ENCODE measurements at regions not wholly inside any gene's neighbourhood (a gene's known extent, or its start where the extent isn't known, plus 50 kb on each side); places are given as distances from the start of the nearest gene placed in this dataset.

DNA sequence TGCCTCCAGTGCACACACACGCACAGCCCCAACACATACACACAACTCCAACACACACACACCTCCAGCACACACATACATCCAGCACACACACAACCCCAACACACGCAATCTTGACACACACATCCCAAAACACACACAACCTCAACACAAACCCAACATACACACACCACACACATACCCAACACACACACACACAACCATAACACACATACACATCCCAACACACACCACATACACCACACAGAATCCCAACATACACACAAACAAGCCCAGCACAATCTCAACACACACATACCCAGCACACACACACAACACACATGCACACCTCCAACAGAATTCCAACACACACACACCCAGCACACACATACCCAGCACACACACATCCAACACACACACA is 301.1 kb downstream of the ABCC12 start (continued):
- TF ChIP-seq ZFP30 (CRISPR knock-in tag; IDR thresholded peaks at IDR 0.05): no peak
- TF ChIP-seq PPARA (CRISPR knock-in tag; IDR thresholded peaks at IDR 0.05; ENCODE audit: borderline replicate concordance): no peak

GRCh38 chr16:47852991-47853390 is 302.8 kb downstream of the ABCC12 start:
- TF ChIP-seq ZNF8 (CRISPR knock-in tag; IDR thresholded peaks at IDR 0.05) (no peak), SNAI2 (CRISPR knock-in tag; IDR thresholded peaks at IDR 0.05) (no peak), TOX (CRISPR knock-in tag; IDR thresholded peaks at IDR 0.05; ENCODE audit: borderline replicate concordance) (no peak), GLIS3 (CRISPR knock-in tag; IDR thresholded peaks at IDR 0.05) (no peak), TCF4 (CRISPR knock-in tag; IDR thresholded peaks at IDR 0.05; ENCODE audit: borderline replicate concordance) (no peak), ISL1 (CRISPR knock-in tag; IDR thresholded peaks at IDR 0.05) (no peak), ZNF70 (CRISPR knock-in tag; IDR thresholded peaks at IDR 0.05) (no peak), CSDC2 (CRISPR knock-in tag; IDR thresholded peaks at IDR 0.05) (no peak), ARNTL (CRISPR knock-in tag; IDR thresholded peaks at IDR 0.05; ENCODE audit: borderline replicate concordance, low read depth) (no peak), ZNF565 (CRISPR knock-in tag; conservative IDR thresholded peaks at IDR 0.05; ENCODE audit: low read depth) (no peak), ESRRG (CRISPR knock-in tag; IDR thresholded peaks at IDR 0.05) (no peak), RARB (CRISPR knock-in tag; IDR thresholded peaks at IDR 0.05) (no peak), BACH2 (CRISPR knock-in tag; IDR thresholded peaks at IDR 0.05; ENCODE audit: borderline replicate concordance) (no peak), OSR1 (CRISPR knock-in tag; IDR thresholded peaks at IDR 0.05) (no peak), ZFP3 (CRISPR knock-in tag; IDR thresholded peaks at IDR 0.05) (no peak), ZFP30 (CRISPR knock-in tag; IDR thresholded peaks at IDR 0.05) (no peak)
- TF ChIP-seq, protein P1, sequence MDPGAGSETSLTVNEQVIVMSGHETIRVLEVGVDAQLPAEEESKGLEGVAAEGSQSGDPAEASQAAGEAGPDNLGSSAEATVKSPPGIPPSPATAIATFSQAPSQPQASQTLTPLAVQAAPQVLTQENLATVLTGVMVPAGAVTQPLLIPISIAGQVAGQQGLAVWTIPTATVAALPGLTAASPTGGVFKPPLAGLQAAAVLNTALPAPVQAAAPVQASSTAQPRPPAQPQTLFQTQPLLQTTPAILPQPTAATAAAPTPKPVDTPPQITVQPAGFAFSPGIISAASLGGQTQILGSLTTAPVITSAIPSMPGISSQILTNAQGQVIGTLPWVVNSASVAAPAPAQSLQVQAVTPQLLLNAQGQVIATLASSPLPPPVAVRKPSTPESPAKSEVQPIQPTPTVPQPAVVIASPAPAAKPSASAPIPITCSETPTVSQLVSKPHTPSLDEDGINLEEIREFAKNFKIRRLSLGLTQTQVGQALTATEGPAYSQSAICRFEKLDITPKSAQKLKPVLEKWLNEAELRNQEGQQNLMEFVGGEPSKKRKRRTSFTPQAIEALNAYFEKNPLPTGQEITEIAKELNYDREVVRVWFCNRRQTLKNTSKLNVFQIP (CRISPR knock-in tag; IDR thresholded peaks at IDR 0.05; ENCODE audit: borderline replicate concordance, low read depth): no peak
- TF ChIP-seq, protein P2, sequence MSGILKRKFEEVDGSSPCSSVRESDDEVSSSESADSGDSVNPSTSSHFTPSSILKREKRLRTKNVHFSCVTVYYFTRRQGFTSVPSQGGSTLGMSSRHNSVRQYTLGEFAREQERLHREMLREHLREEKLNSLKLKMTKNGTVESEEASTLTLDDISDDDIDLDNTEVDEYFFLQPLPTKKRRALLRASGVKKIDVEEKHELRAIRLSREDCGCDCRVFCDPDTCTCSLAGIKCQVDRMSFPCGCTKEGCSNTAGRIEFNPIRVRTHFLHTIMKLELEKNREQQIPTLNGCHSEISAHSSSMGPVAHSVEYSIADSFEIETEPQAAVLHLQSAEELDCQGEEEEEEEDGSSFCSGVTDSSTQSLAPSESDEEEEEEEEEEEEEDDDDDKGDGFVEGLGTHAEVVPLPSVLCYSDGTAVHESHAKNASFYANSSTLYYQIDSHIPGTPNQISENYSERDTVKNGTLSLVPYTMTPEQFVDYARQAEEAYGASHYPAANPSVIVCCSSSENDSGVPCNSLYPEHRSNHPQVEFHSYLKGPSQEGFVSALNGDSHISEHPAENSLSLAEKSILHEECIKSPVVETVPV (CRISPR knock-in tag; IDR thresholded peaks at IDR 0.05): no peak
- ATAC-seq: no peak

DNA sequence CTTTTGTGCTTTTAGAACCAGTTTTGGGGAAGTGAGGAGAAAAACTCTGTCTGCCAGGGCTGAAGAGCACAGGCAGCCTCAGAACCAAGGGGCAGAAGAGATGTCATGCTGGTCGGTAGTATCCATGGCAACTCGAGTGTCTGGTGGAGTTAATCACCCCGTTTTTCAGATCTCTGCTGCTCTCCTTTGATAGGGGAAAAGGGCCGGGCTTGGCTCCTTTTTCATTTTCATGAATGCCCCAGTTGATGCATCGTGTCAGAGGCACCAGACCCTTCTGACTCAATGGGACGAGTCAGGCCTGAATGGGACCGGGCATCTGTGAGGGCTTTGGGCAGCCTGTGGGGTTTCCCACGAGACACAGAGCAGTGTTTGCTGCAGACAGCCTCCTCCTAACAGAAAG is 304.6 kb downstream of the ABCC12 start:
- no peak for ATAC-seq
- TF ChIP-seq, protein P2 (CRISPR knock-in tag; IDR thresholded peaks at IDR 0.05): no peak
- no peak for TF ChIP-seq OSR1 (CRISPR knock-in tag; IDR thresholded peaks at IDR 0.05)
- TF ChIP-seq ZNF565 (CRISPR knock-in tag; conservative IDR thresholded peaks at IDR 0.05; ENCODE audit: low read depth): no peak
- TF ChIP-seq TCF4 (CRISPR knock-in tag; IDR thresholded peaks at IDR 0.05; ENCODE audit: borderline replicate concordance): no peak
- TF ChIP-seq ZNF8 (CRISPR knock-in tag; IDR thresholded peaks at IDR 0.05): no peak
- no peak for TF ChIP-seq ISL1 (CRISPR knock-in tag; IDR thresholded peaks at IDR 0.05)
- TF ChIP-seq ESRRG (CRISPR knock-in tag; IDR thresholded peaks at IDR 0.05): no peak
- TF ChIP-seq PPARA (CRISPR knock-in tag; IDR thresholded peaks at IDR 0.05; ENCODE audit: borderline replicate concordance): no peak
- no peak for TF ChIP-seq CREB5 (CRISPR knock-in tag; IDR thresholded peaks at IDR 0.05; ENCODE audit: low read depth)

- ATAC-seq: no peak
- no peak for TF ChIP-seq BACH2 (CRISPR knock-in tag; IDR thresholded peaks at IDR 0.05; ENCODE audit: borderline replicate concordance)
- no peak for TF ChIP-seq ESRRG (CRISPR knock-in tag; IDR thresholded peaks at IDR 0.05)
- TF ChIP-seq, protein P1 (CRISPR knock-in tag; IDR thresholded peaks at IDR 0.05; ENCODE audit: borderline replicate concordance, low read depth): no peak
- TF ChIP-seq, protein P2 (CRISPR knock-in tag; IDR thresholded peaks at IDR 0.05): no peak
- TF ChIP-seq PPARA (CRISPR knock-in tag; IDR thresholded peaks at IDR 0.05; ENCODE audit: borderline replicate concordance): no peak
- no peak for TF ChIP-seq TOX (CRISPR knock-in tag; IDR thresholded peaks at IDR 0.05; ENCODE audit: borderline replicate concordance)
- no peak for TF ChIP-seq TSHZ2 (CRISPR knock-in tag; IDR thresholded peaks at IDR 0.05)
- TF ChIP-seq OSR1 (CRISPR knock-in tag; IDR thresholded peaks at IDR 0.05): no peak
Observed at GRCh38 chr16:47849736-47850135, 306.1 kb downstream of the ABCC12 start.

All from SK-N-SH treated with all-trans-retinoic acid at 6 μM for 48 hours (cell line).